Fibroblast of lung (primary cell): ENCODE measurements at regions not wholly inside any gene's neighbourhood (a gene's known extent, or its start where the extent isn't known, plus 50 kb on each side); places are given as distances from the start of the nearest gene placed in this dataset.

Source experiments
- DNase-seq, 2 donors: peaks; one replicate each; pipeline versions ENCODE4 v3.0.0 to v3.0.0-alpha.2; 2010; ENCODE audit warnings: low read depth in 2 of 2
- H2AFZ ChIP-seq: 2 replicates; pipeline ENCODE4 v1.5.1; 2012; ENCODE audit warnings: low read length, control low read depth, inconsistent platforms
- H3K27ac ChIP-seq: 2 replicates; pipeline ENCODE4 v1.5.1; 2011; ENCODE audit warnings: low read length, control low read depth; ENCODE audit not compliant: insufficient read depth
- H3K27me3 ChIP-seq: 2 replicates; pipeline ENCODE4 v1.5.1; 2011; ENCODE audit warnings: mild to moderate bottlenecking, low read length; ENCODE audit not compliant: control insufficient read depth, insufficient read depth
- H3K36me3 ChIP-seq: 2 replicates; pipeline ENCODE4 v1.5.1; 2011; ENCODE audit warnings: low read length; ENCODE audit not compliant: control insufficient read depth, insufficient read depth
- H3K4me1 ChIP-seq: 2 replicates; pipeline ENCODE4 v1.5.1; 2011; ENCODE audit warnings: low read length; ENCODE audit not compliant: control insufficient read depth, insufficient read depth; ENCODE audit errors: extremely low read depth
- H3K4me2 ChIP-seq: 2 replicates; pipeline ENCODE4 v1.5.1; 2011; ENCODE audit warnings: low read length, control low read depth; ENCODE audit not compliant: insufficient read depth; ENCODE audit errors: extremely low read depth
- H3K4me3 ChIP-seq, 4 experiments: fragments of 200-600 bp in 1 of 4; sonication (generic) in 1 of 4; replicated peaks in 1 of 4; 2 replicates each; pipeline ENCODE4 v1.5.1; 2011 to 2016; ENCODE audit warnings: low read length in 4 of 4, low read depth in 3 of 4, mild to moderate bottlenecking in 3 of 4, control low read depth in 2 of 4, inconsistent platforms in 1 of 4, mixed read lengths in 1 of 4; ENCODE audit not compliant: insufficient read depth in 1 of 4; ENCODE audit errors: control extremely low read depth in 1 of 4
- H3K79me2 ChIP-seq: 2 replicates; pipeline ENCODE4 v1.5.1; 2012; ENCODE audit warnings: mild to moderate bottlenecking, low read length, inconsistent platforms; ENCODE audit not compliant: control insufficient read depth, insufficient read depth
- H3K9ac ChIP-seq: 2 replicates; pipeline ENCODE4 v1.5.1; 2011; ENCODE audit warnings: mild to moderate bottlenecking, low read length, control low read depth; ENCODE audit not compliant: insufficient read depth
- H3K9me3 ChIP-seq: 2 replicates; pipeline ENCODE4 v1.5.1; 2012; ENCODE audit warnings: low read depth, low read length; ENCODE audit not compliant: control insufficient read depth, insufficient read depth
- H4K20me1 ChIP-seq: 2 replicates; pipeline ENCODE4 v1.5.1; 2011; ENCODE audit warnings: low read length; ENCODE audit not compliant: control insufficient read depth, insufficient read depth; ENCODE audit errors: extremely low read depth
- EZH2 ChIP-seq: IDR thresholded peaks from 2 replicates; pipeline ENCODE4 v1.5.1; 2012; ENCODE audit warnings: low read length, control low read depth, mild to moderate bottlenecking; ENCODE audit errors: missing control alignments
- TF ChIP-seq, protein P1 (sequence below), 2 donors: IDR thresholded peaks in 1 of 2; conservative IDR thresholded peaks in 1 of 2; 1 replicate in 1 of 2; 2 replicates in 1 of 2; pipeline ENCODE4 v1.5.1; 2011 to 2012; ENCODE audit warnings: low read length in 2 of 2, control low read depth in 1 of 2, inconsistent platforms in 1 of 2, low read depth in 1 of 2, mild to moderate bottlenecking in 1 of 2

DNA sequence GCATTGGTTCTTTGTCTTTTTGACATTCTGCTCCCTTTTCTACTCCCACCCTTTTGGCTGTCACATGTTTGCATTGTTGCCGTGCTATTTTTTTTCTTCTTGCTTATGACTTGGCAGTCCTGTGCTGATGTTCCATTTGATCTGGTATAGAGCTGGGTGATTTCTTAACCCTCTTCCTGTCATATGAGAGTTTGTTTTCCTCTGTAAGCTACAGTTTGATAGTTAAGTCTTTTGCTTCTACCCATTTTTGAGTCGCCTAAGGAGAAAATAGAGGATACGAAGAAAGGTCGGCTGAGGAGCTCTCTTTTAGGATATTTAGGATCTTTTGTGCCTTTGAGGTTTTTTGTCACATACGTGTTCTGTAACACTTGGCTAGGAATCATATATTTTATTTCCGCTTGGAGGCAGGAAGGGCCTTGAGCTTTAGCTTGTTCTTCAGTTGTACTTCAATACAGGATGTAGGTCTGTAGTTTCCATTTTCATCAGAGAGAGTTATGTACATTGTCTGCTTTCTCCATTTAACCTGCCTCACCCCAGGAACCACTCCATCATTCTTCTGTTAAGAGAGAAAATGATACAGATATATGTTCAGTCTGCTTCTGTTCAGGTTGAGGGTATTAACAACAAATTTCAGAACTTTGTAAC, 150.7 kb downstream of the BACH1 start:
- Histone ChIP-seq H3K9ac (no peak overlapping the region), H3K36me3 (no peaks in the 10 kb centered on the region), H2AFZ (no peak overlapping the region), H3K9me3 (no peaks in the 10 kb centered on the region), H3K4me2 (no peak overlapping the region), H3K79me2 (no peaks in the 10 kb centered on the region), H3K27ac (no peak overlapping the region), H3K4me1 (no peaks in the 10 kb centered on the region), H3K4me3 (no peak overlapping the region), H3K27me3 (no peaks in the 10 kb centered on the region), H4K20me1 (no peaks in the 10 kb centered on the region)
- DNase-seq = no peak
- TF ChIP-seq EZH2 = no peak
- TF ChIP-seq, protein P1, sequence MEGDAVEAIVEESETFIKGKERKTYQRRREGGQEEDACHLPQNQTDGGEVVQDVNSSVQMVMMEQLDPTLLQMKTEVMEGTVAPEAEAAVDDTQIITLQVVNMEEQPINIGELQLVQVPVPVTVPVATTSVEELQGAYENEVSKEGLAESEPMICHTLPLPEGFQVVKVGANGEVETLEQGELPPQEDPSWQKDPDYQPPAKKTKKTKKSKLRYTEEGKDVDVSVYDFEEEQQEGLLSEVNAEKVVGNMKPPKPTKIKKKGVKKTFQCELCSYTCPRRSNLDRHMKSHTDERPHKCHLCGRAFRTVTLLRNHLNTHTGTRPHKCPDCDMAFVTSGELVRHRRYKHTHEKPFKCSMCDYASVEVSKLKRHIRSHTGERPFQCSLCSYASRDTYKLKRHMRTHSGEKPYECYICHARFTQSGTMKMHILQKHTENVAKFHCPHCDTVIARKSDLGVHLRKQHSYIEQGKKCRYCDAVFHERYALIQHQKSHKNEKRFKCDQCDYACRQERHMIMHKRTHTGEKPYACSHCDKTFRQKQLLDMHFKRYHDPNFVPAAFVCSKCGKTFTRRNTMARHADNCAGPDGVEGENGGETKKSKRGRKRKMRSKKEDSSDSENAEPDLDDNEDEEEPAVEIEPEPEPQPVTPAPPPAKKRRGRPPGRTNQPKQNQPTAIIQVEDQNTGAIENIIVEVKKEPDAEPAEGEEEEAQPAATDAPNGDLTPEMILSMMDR (conservative IDR thresholded peaks at IDR 0.05 in 1 of 2, IDR thresholded peaks at IDR 0.05 in 1 of 2; ENCODE audit: low read depth in 1 of 2, low read length in 2 of 2) = no peak

DNA sequence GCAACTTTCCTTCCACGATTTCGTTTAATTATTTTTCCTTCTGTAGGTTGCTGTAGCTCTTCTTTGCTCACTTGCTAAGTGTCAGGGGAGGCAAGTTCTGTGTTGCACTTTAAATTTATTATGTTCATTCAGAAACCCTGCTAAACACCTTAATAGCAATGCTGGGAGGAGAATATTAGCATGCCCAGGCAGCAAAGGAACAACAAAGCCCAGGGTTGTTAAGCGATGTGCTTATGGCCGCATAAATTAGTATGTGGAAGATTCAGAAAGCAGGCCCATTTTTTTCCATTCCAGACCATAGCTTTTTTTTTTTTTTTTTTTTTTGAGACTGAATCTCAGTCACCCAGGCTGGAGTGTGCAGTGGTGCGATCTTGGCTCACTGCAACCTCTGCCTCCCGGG, 151.3 kb downstream of the BACH1 start:
- H4K20me1 ChIP-seq = no peaks in the 10 kb centered on the region
- no peak overlapping the region for H3K27ac ChIP-seq
- no peaks in the 10 kb centered on the region for H3K9me3 ChIP-seq
- no peak overlapping the region for H2AFZ ChIP-seq
- H3K27me3 ChIP-seq = no peaks in the 10 kb centered on the region
- H3K4me3 ChIP-seq = no peak overlapping the region
- H3K79me2 ChIP-seq = no peaks in the 10 kb centered on the region
- H3K4me1 ChIP-seq = no peaks in the 10 kb centered on the region
- no peak for DNase-seq
- no peaks in the 10 kb centered on the region for H3K36me3 ChIP-seq
- no peak overlapping the region for H3K4me2 ChIP-seq
- no peak overlapping the region for H3K9ac ChIP-seq
- TF ChIP-seq EZH2 = no peak
- TF ChIP-seq, protein P1 (conservative IDR thresholded peaks at IDR 0.05 in 1 of 2, IDR thresholded peaks at IDR 0.05 in 1 of 2; ENCODE audit: low read depth in 1 of 2, low read length in 2 of 2) = no peak

DNA sequence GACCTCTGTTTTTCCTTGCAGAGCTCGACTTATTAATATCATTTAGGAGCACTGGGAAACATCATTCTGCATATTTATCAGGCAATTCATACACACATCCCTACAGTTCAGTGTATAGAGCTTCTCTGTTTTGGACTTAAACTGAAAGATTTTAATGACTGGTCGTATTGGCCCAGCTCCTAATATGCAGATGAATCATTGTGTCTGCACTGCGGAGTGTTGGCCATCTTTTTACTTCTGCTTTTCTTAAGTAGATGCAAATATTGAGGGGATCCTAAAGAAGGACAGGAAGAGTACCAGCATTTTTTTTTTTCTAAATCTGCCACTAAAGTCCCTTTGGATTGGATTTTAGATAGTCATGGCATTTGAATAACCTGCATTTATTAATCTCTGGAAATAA, 154.8 kb downstream of the BACH1 start:
- Histone ChIP-seq H4K20me1 (no peaks in the 10 kb centered on the region), H3K79me2 (no peaks in the 10 kb centered on the region), H3K9me3 (no peaks in the 10 kb centered on the region), H3K9ac (no peak overlapping the region), H3K27me3 (no peaks in the 10 kb centered on the region), H3K27ac (no peak overlapping the region), H2AFZ (no peak overlapping the region), H3K4me3 (no peak overlapping the region), H3K4me1 (no peaks in the 10 kb centered on the region), H3K36me3 (no peaks in the 10 kb centered on the region), H3K4me2 (no peak overlapping the region)
- DNase-seq = peak in 1 of 2 donors; percentile 36
- TF ChIP-seq, protein P1 (conservative IDR thresholded peaks at IDR 0.05 in 1 of 2, IDR thresholded peaks at IDR 0.05 in 1 of 2; ENCODE audit: low read depth in 1 of 2, low read length in 2 of 2) = no peak
- no peak for TF ChIP-seq EZH2
